ENCODE measurements at regions not wholly inside any gene's neighbourhood (a gene's known extent, or its start where the extent isn't known, plus 50 kb on each side); places are given as distances from the start of the nearest gene placed in this dataset.

DNA sequence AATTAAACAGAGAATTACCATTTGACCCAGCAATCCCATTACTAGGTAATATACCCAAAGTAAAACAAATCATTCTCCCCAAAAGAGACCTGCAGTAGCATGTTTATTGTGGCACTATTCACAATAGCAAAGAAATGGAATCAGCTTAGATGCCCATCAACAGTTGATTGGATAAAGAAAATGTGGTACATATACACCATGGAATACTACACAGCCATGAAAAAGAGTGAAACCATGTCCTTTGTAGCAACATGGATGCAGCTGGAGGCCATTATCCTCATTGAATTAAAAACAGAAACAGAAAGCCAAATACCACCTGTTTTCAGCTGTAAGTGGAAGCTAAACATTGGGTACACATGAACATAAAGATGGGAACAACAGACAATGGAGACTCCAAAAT is 1141.8 kb upstream of the AUTS2 start:
- H3K36me3 ChIP-seq = no peaks in the 10 kb centered on the region
- H3K27me3 ChIP-seq (replicated peaks; ENCODE audit: insufficient read depth) = peaks cover 2% of the 10 kb centered on the region
- H3K4me1 ChIP-seq (replicated peaks) = no peaks in the 10 kb centered on the region
- no peak overlapping the region for H3K27ac ChIP-seq
- DNase-seq (ENCODE audit: low spot score) = no peak
- H3K9me3 ChIP-seq = no peaks in the 10 kb centered on the region
- no peak overlapping the region for H3K4me3 ChIP-seq
- TF ChIP-seq, protein P1, sequence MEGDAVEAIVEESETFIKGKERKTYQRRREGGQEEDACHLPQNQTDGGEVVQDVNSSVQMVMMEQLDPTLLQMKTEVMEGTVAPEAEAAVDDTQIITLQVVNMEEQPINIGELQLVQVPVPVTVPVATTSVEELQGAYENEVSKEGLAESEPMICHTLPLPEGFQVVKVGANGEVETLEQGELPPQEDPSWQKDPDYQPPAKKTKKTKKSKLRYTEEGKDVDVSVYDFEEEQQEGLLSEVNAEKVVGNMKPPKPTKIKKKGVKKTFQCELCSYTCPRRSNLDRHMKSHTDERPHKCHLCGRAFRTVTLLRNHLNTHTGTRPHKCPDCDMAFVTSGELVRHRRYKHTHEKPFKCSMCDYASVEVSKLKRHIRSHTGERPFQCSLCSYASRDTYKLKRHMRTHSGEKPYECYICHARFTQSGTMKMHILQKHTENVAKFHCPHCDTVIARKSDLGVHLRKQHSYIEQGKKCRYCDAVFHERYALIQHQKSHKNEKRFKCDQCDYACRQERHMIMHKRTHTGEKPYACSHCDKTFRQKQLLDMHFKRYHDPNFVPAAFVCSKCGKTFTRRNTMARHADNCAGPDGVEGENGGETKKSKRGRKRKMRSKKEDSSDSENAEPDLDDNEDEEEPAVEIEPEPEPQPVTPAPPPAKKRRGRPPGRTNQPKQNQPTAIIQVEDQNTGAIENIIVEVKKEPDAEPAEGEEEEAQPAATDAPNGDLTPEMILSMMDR (IDR thresholded peaks at IDR 0.05) = no peak
- no peak for TF ChIP-seq POLR2A (IDR thresholded peaks at IDR 0.05)
- no peak for TF ChIP-seq POLR2AphosphoS5 (IDR thresholded peaks at IDR 0.05)
- intact Hi-C loops (cut with DNase I) = no loop called here

DNA sequence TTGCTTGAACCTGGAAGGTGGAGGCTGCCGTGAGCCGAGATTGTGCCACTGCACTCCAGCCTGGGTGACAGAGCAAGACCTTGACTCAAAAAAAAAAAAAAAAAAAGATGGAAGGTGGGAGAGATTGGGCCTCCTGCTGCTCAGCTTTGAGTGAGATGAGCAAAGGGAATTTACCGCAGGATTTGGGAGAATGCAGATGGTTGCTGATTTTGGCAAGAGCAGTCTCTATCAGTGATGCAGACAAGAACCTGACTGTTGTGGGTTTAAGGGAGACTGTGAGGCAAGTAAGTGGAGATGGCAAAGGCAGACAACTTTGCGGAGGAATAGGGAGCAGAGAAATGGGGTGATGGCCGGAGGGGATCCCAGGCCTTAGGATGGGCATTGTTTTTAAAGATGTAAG is 1140.8 kb upstream of the AUTS2 start:
- TF ChIP-seq POLR2A (IDR thresholded peaks at IDR 0.05) = no peak
- TF ChIP-seq POLR2AphosphoS5 (IDR thresholded peaks at IDR 0.05) = no peak
- TF ChIP-seq, protein P1 (IDR thresholded peaks at IDR 0.05) = no peak
- intact Hi-C loops (cut with DNase I) = no loop called here
- 94% methylated on average over 5 of the region's 5 CpGs for WGBS
- Histone ChIP-seq H3K27me3 (replicated peaks; ENCODE audit: insufficient read depth) (peaks cover 2% of the 10 kb centered on the region), H3K9me3 (no peaks in the 10 kb centered on the region), H3K36me3 (no peaks in the 10 kb centered on the region), H3K4me1 (replicated peaks) (no peaks in the 10 kb centered on the region), H3K27ac (no peak overlapping the region), H3K4me3 (no peak overlapping the region)
- no peak for DNase-seq (ENCODE audit: low spot score)

GRCh38 chr7:68458010-68458908 is 1140.0 kb upstream of the AUTS2 start:
- Histone ChIP-seq H3K4me1 (replicated peaks) (no peaks in the 10 kb centered on the region), H3K4me3 (no peak overlapping the region), H3K27ac (no peak overlapping the region), H3K9me3 (no peaks in the 10 kb centered on the region), H3K27me3 (replicated peaks; ENCODE audit: insufficient read depth) (peaks cover 2% of the 10 kb centered on the region), H3K36me3 (no peaks in the 10 kb centered on the region)
- no peak for DNase-seq (ENCODE audit: low spot score)
- WGBS = 64% methylated on average over 5 of the region's 5 CpGs
- intact Hi-C loops (cut with DNase I) = no loop called here
- TF ChIP-seq, protein P1 (IDR thresholded peaks at IDR 0.05) = no peak

DNA sequence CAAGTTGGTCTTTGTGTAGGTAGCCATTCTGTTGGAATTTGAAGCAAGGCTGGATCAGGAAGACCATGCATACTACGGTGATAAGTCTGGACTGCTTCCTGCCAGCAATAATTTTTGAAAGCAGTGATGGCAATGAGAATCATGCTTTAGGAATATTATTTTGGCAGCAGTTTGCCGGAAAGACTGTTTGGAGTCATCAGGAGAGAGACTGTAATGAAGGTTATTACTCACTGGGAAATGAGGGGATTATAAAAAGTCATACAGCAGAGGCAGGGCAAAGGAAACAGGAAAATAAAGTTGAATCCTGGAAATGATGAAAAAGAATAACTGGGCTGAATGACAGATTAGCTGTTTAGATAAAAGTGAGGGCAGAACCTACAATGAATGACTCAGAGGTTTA is 1136.8 kb upstream of the AUTS2 start:
- no peaks in the 10 kb centered on the region for H3K36me3 ChIP-seq
- WGBS = 30% methylated on average over 1 of the region's 2 CpGs
- H3K4me3 ChIP-seq = no peak overlapping the region
- TF ChIP-seq, protein P1 (IDR thresholded peaks at IDR 0.05) = no peak
- TF ChIP-seq POLR2A (IDR thresholded peaks at IDR 0.05) (no peak), POLR2AphosphoS5 (IDR thresholded peaks at IDR 0.05) (no peak)
- H3K27ac ChIP-seq = no peak overlapping the region
- intact Hi-C loops (cut with DNase I) = no loop called here
- H3K27me3 ChIP-seq (replicated peaks; ENCODE audit: insufficient read depth) = no peaks in the 10 kb centered on the region
- H3K9me3 ChIP-seq = no peaks in the 10 kb centered on the region
- no peaks in the 10 kb centered on the region for H3K4me1 ChIP-seq (replicated peaks)
- no peak for DNase-seq (ENCODE audit: low spot score)

DNA sequence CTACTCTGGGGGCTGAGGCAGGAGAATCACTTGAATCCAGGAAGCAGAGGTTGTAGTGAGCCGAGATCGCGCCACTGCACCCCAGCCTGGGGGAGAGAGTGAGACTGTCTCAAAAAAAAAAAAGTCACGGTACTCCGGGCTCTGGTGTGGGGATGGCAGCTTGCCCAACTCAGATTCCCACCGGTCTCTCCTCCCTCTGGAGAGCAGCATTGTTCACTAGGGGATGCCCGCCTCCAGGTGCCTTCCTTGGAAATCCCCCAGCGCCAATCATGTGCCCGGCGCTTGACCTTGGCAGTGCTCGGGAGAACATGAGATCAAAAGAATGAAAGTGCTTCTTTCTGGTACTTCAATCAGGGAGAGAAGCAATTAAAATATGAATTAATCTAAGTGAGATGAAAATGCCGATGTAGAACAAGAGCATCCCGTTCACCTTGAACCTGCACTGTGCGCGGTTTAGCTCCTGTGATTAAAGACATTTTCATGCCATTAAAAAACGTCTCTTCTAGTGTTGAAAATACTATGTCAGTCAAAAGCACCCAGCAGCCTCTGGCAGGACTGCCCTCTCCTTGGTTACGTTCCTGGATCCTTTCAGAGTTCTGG is 1127.3 kb upstream of the AUTS2 start:
- no peaks in the 10 kb centered on the region for H3K27me3 ChIP-seq (replicated peaks; ENCODE audit: insufficient read depth)
- H3K4me3 ChIP-seq = no peak overlapping the region
- no peaks in the 10 kb centered on the region for H3K36me3 ChIP-seq
- no peaks in the 10 kb centered on the region for H3K4me1 ChIP-seq (replicated peaks)
- TF ChIP-seq, protein P1 (IDR thresholded peaks at IDR 0.05) = no peak
- TF ChIP-seq POLR2AphosphoS5 (IDR thresholded peaks at IDR 0.05) (no peak), POLR2A (IDR thresholded peaks at IDR 0.05) (no peak)
- no peak for DNase-seq (ENCODE audit: low spot score)
- 38% methylated on average over 17 of the region's 17 CpGs for WGBS
- H3K9me3 ChIP-seq = no peaks in the 10 kb centered on the region
- intact Hi-C loops (cut with DNase I) = no loop called here
- no peak overlapping the region for H3K27ac ChIP-seq
